ENCODE measurements at regions not wholly inside any gene's neighbourhood (a gene's known extent, or its start where the extent isn't known, plus 50 kb on each side); places are given as distances from the start of the nearest gene placed in this dataset.

DNA sequence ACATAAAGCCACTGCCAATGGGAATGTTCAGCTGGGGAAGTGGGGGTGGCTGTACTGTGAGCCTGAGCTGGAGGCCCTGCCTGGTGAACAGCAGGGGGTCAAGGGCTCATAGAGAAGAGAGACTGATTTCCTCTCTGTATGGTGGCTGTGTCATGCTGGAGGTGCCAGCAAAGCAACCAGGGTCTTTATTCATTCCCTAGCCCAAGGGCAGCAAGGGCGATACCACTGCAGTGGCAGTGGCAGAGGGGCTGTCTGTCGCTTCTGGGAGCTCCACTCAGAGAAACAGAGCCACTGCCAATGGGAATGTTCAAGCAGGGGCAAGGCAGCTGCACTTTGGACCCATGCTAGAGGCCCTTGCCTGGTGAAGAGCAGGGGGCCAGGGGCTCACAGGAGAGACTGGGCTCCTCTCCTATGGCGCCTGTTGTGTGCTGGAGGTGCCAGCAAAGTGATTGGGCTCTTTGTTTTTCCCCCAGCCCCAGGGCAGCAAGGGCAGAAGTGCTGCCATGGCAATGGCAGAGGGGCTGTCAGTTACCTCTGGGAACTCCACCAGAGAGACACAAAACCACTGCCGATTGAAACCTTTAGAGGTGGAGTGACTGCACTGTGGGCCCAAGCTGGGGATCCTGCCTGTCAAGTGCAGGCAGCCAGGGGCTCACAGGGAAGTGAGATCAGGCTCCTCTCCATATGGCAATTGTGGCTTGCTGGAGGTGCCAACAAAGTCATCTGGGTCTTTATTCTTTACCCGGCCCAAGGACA is 545.1 kb downstream of the SH2D4B start:
- Mint-ChIP-seq H3K36me3 (no peaks in the 10 kb centered on the region), H3K27ac (no peak overlapping the region), H3K9me3 (peaks cover 6% of the 10 kb centered on the region), H3K27me3 (no peaks in the 10 kb centered on the region), H3K4me3 (no peak overlapping the region), H3K4me1 (ENCODE audit: unreplicated experiment) (no peaks in the 10 kb centered on the region)
- TF ChIP-seq, protein P1, sequence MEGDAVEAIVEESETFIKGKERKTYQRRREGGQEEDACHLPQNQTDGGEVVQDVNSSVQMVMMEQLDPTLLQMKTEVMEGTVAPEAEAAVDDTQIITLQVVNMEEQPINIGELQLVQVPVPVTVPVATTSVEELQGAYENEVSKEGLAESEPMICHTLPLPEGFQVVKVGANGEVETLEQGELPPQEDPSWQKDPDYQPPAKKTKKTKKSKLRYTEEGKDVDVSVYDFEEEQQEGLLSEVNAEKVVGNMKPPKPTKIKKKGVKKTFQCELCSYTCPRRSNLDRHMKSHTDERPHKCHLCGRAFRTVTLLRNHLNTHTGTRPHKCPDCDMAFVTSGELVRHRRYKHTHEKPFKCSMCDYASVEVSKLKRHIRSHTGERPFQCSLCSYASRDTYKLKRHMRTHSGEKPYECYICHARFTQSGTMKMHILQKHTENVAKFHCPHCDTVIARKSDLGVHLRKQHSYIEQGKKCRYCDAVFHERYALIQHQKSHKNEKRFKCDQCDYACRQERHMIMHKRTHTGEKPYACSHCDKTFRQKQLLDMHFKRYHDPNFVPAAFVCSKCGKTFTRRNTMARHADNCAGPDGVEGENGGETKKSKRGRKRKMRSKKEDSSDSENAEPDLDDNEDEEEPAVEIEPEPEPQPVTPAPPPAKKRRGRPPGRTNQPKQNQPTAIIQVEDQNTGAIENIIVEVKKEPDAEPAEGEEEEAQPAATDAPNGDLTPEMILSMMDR (conservative IDR thresholded peaks at IDR 0.05): no peak
- DNase-seq (ENCODE audit: extremely low spot score, unreplicated experiment): no peak

DNA sequence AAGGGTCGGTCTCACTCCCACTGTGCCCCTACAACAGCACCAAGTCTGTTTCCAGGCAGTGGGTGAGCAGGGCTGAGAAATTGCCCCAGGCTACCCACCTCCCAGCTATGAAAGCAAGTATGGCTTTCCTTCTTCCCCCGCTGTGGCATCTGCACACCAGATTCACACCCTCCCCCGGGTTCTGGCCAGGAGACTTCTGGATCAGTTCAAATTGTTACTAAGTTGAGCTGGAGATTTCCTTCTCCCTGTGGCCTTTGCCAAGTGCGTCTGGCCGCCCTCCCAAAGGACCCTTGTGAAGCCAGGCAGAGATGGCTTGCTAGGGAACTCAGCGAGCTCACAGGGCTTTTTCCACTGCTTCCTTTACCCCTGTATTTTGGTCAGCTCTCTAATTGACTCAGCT is 555.4 kb downstream of the SH2D4B start:
- no peak overlapping the region for H3K27ac Mint-ChIP-seq
- no peak overlapping the region for H3K4me3 Mint-ChIP-seq
- H3K9me3 Mint-ChIP-seq: peaks cover under 1% of the 10 kb centered on the region
- DNase-seq (ENCODE audit: extremely low spot score, unreplicated experiment): no peak
- no peaks in the 10 kb centered on the region for H3K27me3 Mint-ChIP-seq
- H3K36me3 Mint-ChIP-seq: no peaks in the 10 kb centered on the region
- no peaks in the 10 kb centered on the region for H3K4me1 Mint-ChIP-seq (ENCODE audit: unreplicated experiment)
- TF ChIP-seq, protein P1 (conservative IDR thresholded peaks at IDR 0.05): no peak

DNA sequence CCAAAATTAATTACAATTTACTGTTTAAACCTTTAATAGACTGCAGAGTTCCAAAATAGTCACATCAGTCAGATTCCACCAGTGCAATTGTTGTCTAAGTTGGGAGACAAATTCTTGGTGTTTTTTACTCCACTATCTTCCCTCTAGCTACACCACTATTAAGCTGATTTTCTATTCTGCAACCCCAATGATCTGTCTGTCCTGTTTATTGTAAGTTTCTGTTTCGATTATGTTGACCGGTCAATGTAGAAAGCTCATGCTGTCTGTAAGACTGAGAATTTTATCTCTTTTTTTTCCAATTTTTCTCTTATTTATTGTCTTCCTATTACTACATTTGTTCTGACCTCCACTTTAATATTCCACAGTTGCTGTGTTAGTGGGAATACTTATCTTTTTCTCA is 557.5 kb downstream of the SH2D4B start:
- Mint-ChIP-seq H3K27me3 (no peaks in the 10 kb centered on the region), H3K4me3 (no peak overlapping the region), H3K36me3 (no peaks in the 10 kb centered on the region), H3K27ac (no peak overlapping the region), H3K9me3 (no peaks in the 10 kb centered on the region), H3K4me1 (ENCODE audit: unreplicated experiment) (no peaks in the 10 kb centered on the region)
- no peak for DNase-seq (ENCODE audit: extremely low spot score, unreplicated experiment)
- TF ChIP-seq, protein P1 (conservative IDR thresholded peaks at IDR 0.05): no peak

DNA sequence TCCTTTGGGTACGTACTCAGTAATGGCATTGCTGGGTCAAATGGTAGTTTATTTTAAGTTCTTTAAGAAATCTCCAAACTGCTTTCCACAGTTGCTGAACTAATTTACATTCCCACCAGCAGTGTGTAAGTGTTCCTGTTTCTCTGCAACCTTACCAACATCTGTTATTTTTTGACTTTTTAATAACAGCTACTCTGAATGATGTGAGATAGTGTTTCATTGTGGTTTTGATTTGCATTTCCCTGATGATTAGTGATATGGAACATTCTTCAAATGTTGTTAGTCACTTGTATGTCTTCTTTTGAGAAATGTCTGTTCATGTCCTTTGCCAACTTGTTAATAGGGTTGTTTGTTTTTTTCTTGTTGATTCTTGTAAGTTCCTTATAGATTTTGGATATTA is 558.9 kb downstream of the SH2D4B start:
- no peak overlapping the region for H3K27ac Mint-ChIP-seq
- H3K27me3 Mint-ChIP-seq: no peaks in the 10 kb centered on the region
- no peaks in the 10 kb centered on the region for H3K9me3 Mint-ChIP-seq
- DNase-seq (ENCODE audit: extremely low spot score, unreplicated experiment): no peak
- H3K4me1 Mint-ChIP-seq (ENCODE audit: unreplicated experiment): no peaks in the 10 kb centered on the region
- TF ChIP-seq, protein P1 (conservative IDR thresholded peaks at IDR 0.05): no peak
- H3K4me3 Mint-ChIP-seq: no peak overlapping the region
- H3K36me3 Mint-ChIP-seq: no peaks in the 10 kb centered on the region

DNA sequence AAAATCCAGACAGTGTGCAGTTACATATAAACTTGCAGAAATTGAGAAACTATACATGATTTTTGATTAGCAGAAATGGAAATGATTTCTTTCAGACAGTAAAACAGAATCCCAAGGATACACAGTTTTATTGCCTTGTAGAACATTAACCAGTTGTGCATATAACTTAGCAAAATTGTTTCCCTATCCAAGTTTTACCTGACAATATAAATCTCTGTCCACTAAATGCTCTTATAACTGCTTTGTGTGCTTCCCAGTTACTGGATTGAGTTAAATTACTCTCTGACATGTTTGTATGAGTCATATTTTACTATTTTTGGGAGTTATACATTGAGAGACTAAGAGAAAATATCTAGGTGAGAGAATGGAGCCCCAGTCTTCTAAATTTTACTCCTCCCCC is 563.4 kb downstream of the SH2D4B start:
- H3K36me3 Mint-ChIP-seq: no peaks in the 10 kb centered on the region
- no peak for DNase-seq (ENCODE audit: extremely low spot score, unreplicated experiment)
- H3K9me3 Mint-ChIP-seq: no peaks in the 10 kb centered on the region
- no peaks in the 10 kb centered on the region for H3K4me1 Mint-ChIP-seq (ENCODE audit: unreplicated experiment)
- H3K4me3 Mint-ChIP-seq: no peak overlapping the region
- no peak overlapping the region for H3K27ac Mint-ChIP-seq
- H3K27me3 Mint-ChIP-seq: no peaks in the 10 kb centered on the region
- TF ChIP-seq, protein P1 (conservative IDR thresholded peaks at IDR 0.05): no peak

Measured in type B pancreatic cell (in vitro differentiated cells).